OCI-LY3 (cell line): ENCODE measurements at regions not wholly inside any gene's neighbourhood (a gene's known extent, or its start where the extent isn't known, plus 50 kb on each side); places are given as distances from the start of the nearest gene placed in this dataset.
"Not testable (repeated sequence)": the region's sequence is repeated elsewhere in the genome, so short reads cannot be mapped to it uniquely, and the experiment has no call there.

Experiments
- H2AFZ ChIP-seq: fragments of 200-600, 300-600 bp; shearing (Covaris generic); 2 replicates; pipeline ENCODE4 v1.6.0; 2014; ENCODE audit warnings: antibody characterized with exemption, low read depth, low read length
- H3K27ac ChIP-seq: fragments of 200-600, 300-600 bp; sonication (generic); 2 replicates; pipeline ENCODE4 v1.5.1; 2014; ENCODE audit warnings: mild to moderate bottlenecking, low read length, moderate library complexity, mixed read lengths
- H3K27me3 ChIP-seq: fragments of 200-600, 300-600 bp; sonication (generic); 2 replicates; pipeline ENCODE4 v1.6.1; 2014; ENCODE audit warnings: low read depth, low read length, mixed read lengths
- H3K36me3 ChIP-seq: fragments of 200-600, 300-600 bp; sonication (generic); replicated peaks from 2 replicates; pipeline ENCODE3; 2014; ENCODE audit warnings: low read depth, low read length, mixed read lengths
- H3K4me1 ChIP-seq: fragments of 300-600, 200-600 bp; sonication (generic); 2 replicates; pipeline ENCODE4 v1.6.1; 2014; ENCODE audit warnings: low read length, mixed read lengths
- H3K4me2 ChIP-seq: fragments of 200-600, 300-600 bp; sonication (generic); 2 replicates; pipeline ENCODE4 v1.6.1; 2014; ENCODE audit warnings: low read length, mixed read lengths
- H3K4me3 ChIP-seq: fragments of 300-600, 200-600 bp; sonication (generic); 2 replicates; pipeline ENCODE4 v1.5.1; 2014; ENCODE audit warnings: antibody characterized with exemption, mild to moderate bottlenecking, low read length, moderate library complexity
- H3K79me2 ChIP-seq: fragments of 300-600, 200-600 bp; shearing (Covaris generic); 2 replicates; pipeline ENCODE4 v1.6.1; 2014; ENCODE audit warnings: mild to moderate bottlenecking, low read length, mixed read lengths
- H3K9ac ChIP-seq: fragments of 300-600, 200-600 bp; shearing (Covaris generic); 2 replicates; pipeline ENCODE4 v1.6.0; 2014; ENCODE audit warnings: mild to moderate bottlenecking, low read length, moderate library complexity
- H3K9me3 ChIP-seq: fragments of 200-600, 300-600 bp; shearing (Covaris generic); 2 replicates; pipeline ENCODE4 v1.6.1; 2014; ENCODE audit warnings: low read length, mixed read lengths; ENCODE audit not compliant: insufficient read depth
- H4K20me1 ChIP-seq: fragments of 200-600, 300-600 bp; sonication (generic); 2 replicates; pipeline ENCODE4 v1.6.1; 2016; ENCODE audit warnings: low read length, mixed read lengths; ENCODE audit not compliant: insufficient read depth
- CTCF ChIP-seq: fragments of 200-600, 300-600 bp; sonication (generic); IDR thresholded peaks from 2 replicates; pipeline ENCODE4 v1.5.1; 2014; ENCODE audit warnings: antibody characterized with exemption, low read length, low read depth
- EZH2phosphoT487 ChIP-seq: fragments of 200-600 bp; shearing (Covaris generic); IDR thresholded peaks from 2 replicates; pipeline ENCODE4 v1.6.1; 2018; ENCODE audit warnings: antibody characterized with exemption, mixed run types, low read depth

- no peaks in the 10 kb centered on the region for H3K9me3 ChIP-seq
- H4K20me1 ChIP-seq = no peaks in the 10 kb centered on the region
- no peak overlapping the region for H3K9ac ChIP-seq
- no peaks in the 10 kb centered on the region for H3K4me1 ChIP-seq
- no peak overlapping the region for H3K4me3 ChIP-seq
- no peaks in the 10 kb centered on the region for H3K36me3 ChIP-seq
- H3K27me3 ChIP-seq = no peaks in the 10 kb centered on the region
- no peak overlapping the region for H3K27ac ChIP-seq
- no peaks in the 10 kb centered on the region for H3K79me2 ChIP-seq
- TF ChIP-seq EZH2phosphoT487 (no peak), CTCF (no peak)
- no peak overlapping the region for H3K4me2 ChIP-seq
- H2AFZ ChIP-seq = no peak overlapping the region
These were observed 234.3 kb upstream of the FOLH1 start for GRCh38 chr11:49442669-49443068.

- not testable (repeated sequence) for H3K36me3 ChIP-seq, H3K4me2 ChIP-seq, H3K9ac ChIP-seq, H3K27ac ChIP-seq, H3K9me3 ChIP-seq, H4K20me1 ChIP-seq, H3K79me2 ChIP-seq, H3K27me3 ChIP-seq, H3K4me1 ChIP-seq, H2AFZ ChIP-seq, H3K4me3 ChIP-seq
These were observed 231.5 kb upstream of the FOLH1 start for GRCh38 chr11:49439901-49440300.

GRCh38 chr11:49434308-49434707, 225.9 kb upstream of the FOLH1 start:
- H3K27me3 ChIP-seq, H3K9ac ChIP-seq, H3K4me1 ChIP-seq, H3K27ac ChIP-seq, H2AFZ ChIP-seq, H3K4me3 ChIP-seq, H3K4me2 ChIP-seq, H3K36me3 ChIP-seq, H3K9me3 ChIP-seq, H4K20me1 ChIP-seq, H3K79me2 ChIP-seq: not testable (repeated sequence)

- no peak overlapping the region for H3K9ac ChIP-seq
- no peaks in the 10 kb centered on the region for H3K9me3 ChIP-seq
These were observed 223.9 kb upstream of the FOLH1 start for GRCh38 chr11:49432242-49432848.

GRCh38 chr11:49424136-49424535, 215.7 kb upstream of the FOLH1 start:
- Histone ChIP-seq H3K4me3 (no peak overlapping the region), H3K79me2 (no peaks in the 10 kb centered on the region), H3K27me3 (no peaks in the 10 kb centered on the region), H3K9ac (no peak overlapping the region), H3K4me1 (peaks cover 10% of the 10 kb centered on the region), H3K27ac (no peak overlapping the region), H2AFZ (no peak overlapping the region), H3K4me2 (no peak overlapping the region), H4K20me1 (no peaks in the 10 kb centered on the region), H3K9me3 (no peaks in the 10 kb centered on the region), H3K36me3 (no peaks in the 10 kb centered on the region)
- TF ChIP-seq CTCF (no peak), EZH2phosphoT487 (no peak)

More at GRCh38 chr11:49432242-49432848, 223.9 kb upstream of the FOLH1 start:
- Histone ChIP-seq H3K27me3 (no peaks in the 10 kb centered on the region), H3K27ac (no peak overlapping the region), H3K4me2 (no peak overlapping the region), H3K4me1 (no peaks in the 10 kb centered on the region), H3K36me3 (no peaks in the 10 kb centered on the region), H3K79me2 (no peaks in the 10 kb centered on the region), H4K20me1 (no peaks in the 10 kb centered on the region), H2AFZ (no peak overlapping the region), H3K4me3 (no peak overlapping the region)
- no peak for TF ChIP-seq CTCF
- TF ChIP-seq EZH2phosphoT487 = no peak

- not testable (repeated sequence) for H3K4me1 ChIP-seq, H2AFZ ChIP-seq, H3K36me3 ChIP-seq, H3K4me2 ChIP-seq, H3K9ac ChIP-seq, H3K4me3 ChIP-seq, H3K27me3 ChIP-seq, H3K79me2 ChIP-seq, H4K20me1 ChIP-seq, H3K9me3 ChIP-seq, H3K27ac ChIP-seq
These were observed 210.5 kb upstream of the FOLH1 start for GRCh38 chr11:49418877-49419276.
